ENCODE measurements at regions not wholly inside any gene's neighbourhood (a gene's known extent, or its start where the extent isn't known, plus 50 kb on each side); places are given as distances from the start of the nearest gene placed in this dataset.

- TF ChIP-seq NFRKB (IDR thresholded peaks at IDR 0.05) (no peak), HDGF (IDR thresholded peaks at IDR 0.05; ENCODE audit: borderline replicate concordance) (no peak), FOXM1 (IDR thresholded peaks at IDR 0.05; ENCODE audit: borderline replicate concordance) (no peak), FOXK2 (IDR thresholded peaks at IDR 0.05) (no peak), BHLHE40 (IDR thresholded peaks at IDR 0.05; ENCODE audit: borderline replicate concordance) (no peak), PKNOX1 (IDR thresholded peaks at IDR 0.05) (no peak), TARDBP (IDR thresholded peaks at IDR 0.05) (no peak), ZNF384 (IDR thresholded peaks at IDR 0.05) (no peak), ELF4 (IDR thresholded peaks at IDR 0.05) (no peak), SP1 (IDR thresholded peaks at IDR 0.05) (no peak), LEF1 (IDR thresholded peaks at IDR 0.05; ENCODE audit: borderline replicate concordance) (no peak), L3MBTL2 (conservative IDR thresholded peaks at IDR 0.05) (no peak), ARNT (IDR thresholded peaks at IDR 0.05) (no peak)
Measured at GRCh38 chr9:109934857-109935215, 154.8 kb downstream of the PALM2AKAP2 start.
